ENCODE measurements at regions not wholly inside any gene's neighbourhood (a gene's known extent, or its start where the extent isn't known, plus 50 kb on each side); places are given as distances from the start of the nearest gene placed in this dataset.

GRCh38 chr14:75361041-75361440 lies 66.8 kb upstream of the JDP2 start:
- Mint-ChIP-seq H3K4me1 (peaks cover 0 to 7% (median 0%) of the 10 kb centered on the region in 3 donors), H3K9me3 (no peaks in the 10 kb centered on the region), H3K4me3 (no peak overlapping the region), H3K27me3 (peaks cover 0 to 16% (median 9%) of the 10 kb centered on the region in 3 donors), H3K36me3 (no peaks in the 10 kb centered on the region), H3K27ac (no peak overlapping the region)
- DNase-seq (no peak), ATAC-seq (ENCODE audit: low read depth in 2 of 2) (no peak)

- DNase-seq (no peak), ATAC-seq (ENCODE audit: low read depth in 2 of 2) (no peak)
- Mint-ChIP-seq H3K36me3 (no peaks in the 10 kb centered on the region), H3K27me3 (peaks cover 0 to 16% (median 9%) of the 10 kb centered on the region in 3 donors), H3K27ac (peak overlapping the region in 2 of 6 donors; percentile 6 to 58), H3K9me3 (no peaks in the 10 kb centered on the region), H3K4me1 (peaks cover 0 to 7% (median 0%) of the 10 kb centered on the region in 3 donors), H3K4me3 (no peak overlapping the region)
Measured at GRCh38 chr14:75361751-75362433, 65.9 kb upstream of the JDP2 start.

- DNase-seq (no peak), ATAC-seq (ENCODE audit: low read depth in 2 of 2) (no peak)
- H3K9me3 Mint-ChIP-seq, result peaks cover 0 to 2% (median 0%) of the 10 kb centered on the region in 7 donors
- H3K4me3 Mint-ChIP-seq, result no peak overlapping the region
- peaks cover 0 to 24% (median 9%) of the 10 kb centered on the region in 3 donors for H3K27me3 Mint-ChIP-seq
- peaks cover 0 to 7% (median 0%) of the 10 kb centered on the region in 3 donors for H3K4me1 Mint-ChIP-seq
- H3K36me3 Mint-ChIP-seq, result no peaks in the 10 kb centered on the region
- no peak overlapping the region for H3K27ac Mint-ChIP-seq
Measured at GRCh38 chr14:75363130-75363529, 64.7 kb upstream of the JDP2 start.

- Mint-ChIP-seq H3K36me3 (no peaks in the 10 kb centered on the region), H3K27ac (peak overlapping the region in 1 of 6 donors; percentile 9), H3K9me3 (peaks cover 0 to 2% (median 0%) of the 10 kb centered on the region in 7 donors), H3K4me3 (no peak overlapping the region), H3K27me3 (peaks cover 0 to 24% (median 11%) of the 10 kb centered on the region in 3 donors), H3K4me1 (peaks cover 0 to 7% (median 0%) of the 10 kb centered on the region in 3 donors)
- DNase-seq, result no peak
- ATAC-seq (ENCODE audit: low read depth in 2 of 2), result no peak
Measured at GRCh38 chr14:75363570-75364227, 64.1 kb upstream of the JDP2 start.

GRCh38 chr14:75365116-75365515 lies 62.7 kb upstream of the JDP2 start:
- Mint-ChIP-seq H3K4me1 (peaks cover 0 to 7% (median 0%) of the 10 kb centered on the region in 3 donors), H3K27me3 (peaks cover 0 to 24% (median 13%) of the 10 kb centered on the region in 3 donors), H3K4me3 (no peak overlapping the region), H3K36me3 (no peaks in the 10 kb centered on the region), H3K27ac (peak overlapping the region in 2 of 6 donors; percentile 5 to 12), H3K9me3 (peaks cover 0 to 2% (median 0%) of the 10 kb centered on the region in 7 donors)
- ATAC-seq (ENCODE audit: low read depth in 2 of 2) (no peak), DNase-seq (no peak)

- peaks cover 0 to 3% (median 0%) of the 10 kb centered on the region in 7 donors for H3K9me3 Mint-ChIP-seq
- no peak overlapping the region for H3K4me3 Mint-ChIP-seq
- H3K36me3 Mint-ChIP-seq, result no peaks in the 10 kb centered on the region
- H3K4me1 Mint-ChIP-seq, result peaks cover 0 to 7% (median 0%) of the 10 kb centered on the region in 3 donors
- peaks cover under 1 to 16% (median 13%) of the 10 kb centered on the region in 3 donors for H3K27me3 Mint-ChIP-seq
- DNase-seq (no peak), ATAC-seq (ENCODE audit: low read depth in 2 of 2) (no peak)
- H3K27ac Mint-ChIP-seq, result no peak overlapping the region
Measured at GRCh38 chr14:75366963-75367362, 60.9 kb upstream of the JDP2 start.

- no peak for DNase-seq
- Mint-ChIP-seq H3K4me3 (no peak overlapping the region), H3K4me1 (peaks cover 0 to 7% (median 0%) of the 10 kb centered on the region in 3 donors), H3K27ac (no peak overlapping the region), H3K27me3 (peaks cover 12 to 16% (median 13%) of the 10 kb centered on the region in 3 donors), H3K9me3 (peaks cover 0 to 3% (median 0%) of the 10 kb centered on the region in 7 donors), H3K36me3 (no peaks in the 10 kb centered on the region)
- no peak for ATAC-seq (ENCODE audit: low read depth in 2 of 2)
Measured at GRCh38 chr14:75368333-75368732, 59.5 kb upstream of the JDP2 start.

GRCh38 chr14:75369506-75369905 lies 58.3 kb upstream of the JDP2 start:
- no peak for DNase-seq
- Mint-ChIP-seq H3K27ac (no peak overlapping the region), H3K36me3 (no peaks in the 10 kb centered on the region), H3K9me3 (peaks cover 0 to 3% (median 0%) of the 10 kb centered on the region in 7 donors), H3K4me1 (no peaks in the 10 kb centered on the region), H3K4me3 (no peak overlapping the region), H3K27me3 (peaks cover 8 to 13% (median 13%) of the 10 kb centered on the region in 3 donors)
- no peak for ATAC-seq (ENCODE audit: low read depth in 2 of 2)

- DNase-seq, result no peak
- Mint-ChIP-seq H3K4me3 (no peak overlapping the region), H3K36me3 (no peaks in the 10 kb centered on the region), H3K27me3 (peaks cover 8 to 16% (median 14%) of the 10 kb centered on the region in 3 donors), H3K27ac (peak overlapping the region in 1 of 6 donors; percentile 10), H3K4me1 (no peaks in the 10 kb centered on the region), H3K9me3 (peaks cover 0 to 3% (median 0%) of the 10 kb centered on the region in 7 donors)
- no peak for ATAC-seq (ENCODE audit: low read depth in 2 of 2)
Measured at GRCh38 chr14:75370416-75371205, 57.2 kb upstream of the JDP2 start.

- DNase-seq (no peak), ATAC-seq (ENCODE audit: low read depth in 2 of 2) (no peak)
- H3K27me3 Mint-ChIP-seq, result peaks cover 8 to 16% (median 15%) of the 10 kb centered on the region in 3 donors
- H3K27ac Mint-ChIP-seq, result no peak overlapping the region
- H3K36me3 Mint-ChIP-seq, result peaks cover 0 to 2% of the 10 kb centered on the region in 2 donors
- no peak overlapping the region for H3K4me3 Mint-ChIP-seq
- H3K9me3 Mint-ChIP-seq, result peaks cover 0 to 3% (median 0%) of the 10 kb centered on the region in 7 donors
- H3K4me1 Mint-ChIP-seq, result no peaks in the 10 kb centered on the region
Measured at GRCh38 chr14:75371297-75371696, 56.5 kb upstream of the JDP2 start.

GRCh38 chr14:75372260-75372659 lies 55.6 kb upstream of the JDP2 start:
- ATAC-seq (ENCODE audit: low read depth in 2 of 2) (no peak), DNase-seq (no peak)
- Mint-ChIP-seq H3K36me3 (peaks cover 0 to 8% of the 10 kb centered on the region in 2 donors), H3K4me3 (no peak overlapping the region), H3K27me3 (peaks cover 10 to 16% (median 11%) of the 10 kb centered on the region in 3 donors), H3K27ac (no peak overlapping the region), H3K9me3 (peaks cover 0 to 5% (median 0%) of the 10 kb centered on the region in 7 donors), H3K4me1 (no peaks in the 10 kb centered on the region)

GRCh38 chr14:75373133-75373532 lies 54.7 kb upstream of the JDP2 start:
- DNase-seq (no peak), ATAC-seq (ENCODE audit: low read depth in 2 of 2) (no peak)
- H3K27me3 Mint-ChIP-seq, result peaks cover 7 to 16% (median 12%) of the 10 kb centered on the region in 3 donors
- peaks cover 0 to 8% of the 10 kb centered on the region in 2 donors for H3K36me3 Mint-ChIP-seq
- peaks cover 0 to 5% (median 0%) of the 10 kb centered on the region in 7 donors for H3K9me3 Mint-ChIP-seq
- no peaks in the 10 kb centered on the region for H3K4me1 Mint-ChIP-seq
- peak overlapping the region in 1 of 6 donors; percentile 29 for H3K27ac Mint-ChIP-seq
- H3K4me3 Mint-ChIP-seq, result no peak overlapping the region

GRCh38 chr14:75373616-75374015 lies 54.2 kb upstream of the JDP2 start:
- ATAC-seq (ENCODE audit: low read depth in 2 of 2), result no peak
- Mint-ChIP-seq H3K4me1 (no peaks in the 10 kb centered on the region), H3K27ac (no peak overlapping the region), H3K4me3 (peak overlapping the region in 1 of 8 donors; percentile 2), H3K27me3 (peaks cover 7 to 16% (median 10%) of the 10 kb centered on the region in 3 donors), H3K36me3 (peaks cover 0 to 8% of the 10 kb centered on the region in 2 donors), H3K9me3 (peaks cover 0 to 5% (median 0%) of the 10 kb centered on the region in 7 donors)
- no peak for DNase-seq
